ENCODE measurements at regions not wholly inside any gene's neighbourhood (a gene's known extent, or its start where the extent isn't known, plus 50 kb on each side); places are given as distances from the start of the nearest gene placed in this dataset.

GRCh38 chr7:142585425-142585824 lies 163.8 kb upstream of the PRSS1 start:
- TF ChIP-seq, protein P1, sequence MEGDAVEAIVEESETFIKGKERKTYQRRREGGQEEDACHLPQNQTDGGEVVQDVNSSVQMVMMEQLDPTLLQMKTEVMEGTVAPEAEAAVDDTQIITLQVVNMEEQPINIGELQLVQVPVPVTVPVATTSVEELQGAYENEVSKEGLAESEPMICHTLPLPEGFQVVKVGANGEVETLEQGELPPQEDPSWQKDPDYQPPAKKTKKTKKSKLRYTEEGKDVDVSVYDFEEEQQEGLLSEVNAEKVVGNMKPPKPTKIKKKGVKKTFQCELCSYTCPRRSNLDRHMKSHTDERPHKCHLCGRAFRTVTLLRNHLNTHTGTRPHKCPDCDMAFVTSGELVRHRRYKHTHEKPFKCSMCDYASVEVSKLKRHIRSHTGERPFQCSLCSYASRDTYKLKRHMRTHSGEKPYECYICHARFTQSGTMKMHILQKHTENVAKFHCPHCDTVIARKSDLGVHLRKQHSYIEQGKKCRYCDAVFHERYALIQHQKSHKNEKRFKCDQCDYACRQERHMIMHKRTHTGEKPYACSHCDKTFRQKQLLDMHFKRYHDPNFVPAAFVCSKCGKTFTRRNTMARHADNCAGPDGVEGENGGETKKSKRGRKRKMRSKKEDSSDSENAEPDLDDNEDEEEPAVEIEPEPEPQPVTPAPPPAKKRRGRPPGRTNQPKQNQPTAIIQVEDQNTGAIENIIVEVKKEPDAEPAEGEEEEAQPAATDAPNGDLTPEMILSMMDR (IDR thresholded peaks at IDR 0.05) = no peak
- TF ChIP-seq POLR2A (IDR thresholded peaks at IDR 0.05) (no peak), POLR2AphosphoS5 (IDR thresholded peaks at IDR 0.05) (no peak)
